Neuronal stem cell (in vitro differentiated cells): ENCODE measurements at regions not wholly inside any gene's neighbourhood (a gene's known extent, or its start where the extent isn't known, plus 50 kb on each side); places are given as distances from the start of the nearest gene placed in this dataset.

ENCODE experiments used
- DNase-seq: peaks from one replicate; pipeline ENCODE4 v3.0.0-alpha.2; 2013; ENCODE audit warnings: low spot score
- H2AFZ ChIP-seq: one replicate; pipeline ENCODE4 v1.6.1; 2013; ENCODE audit warnings: mild to moderate bottlenecking, low read length, inconsistent platforms
- H2AK5ac ChIP-seq: 2 replicates; pipeline ENCODE4 v1.6.1; 2013; ENCODE audit warnings: low read depth, mild to moderate bottlenecking, inconsistent platforms, low read length, moderate library complexity, mixed read lengths
- H2BK120ac ChIP-seq: 2 replicates; pipeline ENCODE4 v1.6.1; 2013; ENCODE audit warnings: low read depth, mild to moderate bottlenecking, inconsistent platforms, low read length, moderate library complexity, mixed read lengths
- H2BK12ac ChIP-seq: one replicate; pipeline ENCODE4 v1.6.1; 2013; ENCODE audit warnings: low read length, inconsistent platforms
- H2BK15ac ChIP-seq: 2 replicates; pipeline ENCODE4 v1.6.1; 2013; ENCODE audit warnings: mild to moderate bottlenecking, low read length, inconsistent platforms, mixed read lengths
- H2BK5ac ChIP-seq: one replicate; pipeline ENCODE4 v1.6.1; 2013; ENCODE audit warnings: inconsistent platforms, mild to moderate bottlenecking, low read length, moderate library complexity
- H3K14ac ChIP-seq: one replicate; pipeline ENCODE4 v1.6.1; 2013; ENCODE audit warnings: low read length, inconsistent platforms
- H3K18ac ChIP-seq: 2 replicates; pipeline ENCODE4 v1.6.1; 2013; ENCODE audit warnings: low read length, inconsistent platforms
- H3K23ac ChIP-seq: 2 replicates; pipeline ENCODE4 v1.6.1; 2013; ENCODE audit warnings: low read depth, mild to moderate bottlenecking, mixed read lengths, low read length, inconsistent platforms; ENCODE audit not compliant: poor library complexity
- H3K27ac ChIP-seq: replicated peaks from 3 replicates; pipeline ENCODE4 v1.5.1; 2013; ENCODE audit warnings: low read length, inconsistent platforms
- H3K27me3 ChIP-seq, 3 experiments: 2 replicates each; pipeline ENCODE4 v1.6.1; 2013; ENCODE audit warnings: low read length in 3 of 3, mild to moderate bottlenecking in 2 of 3, inconsistent platforms in 1 of 3, low read depth in 1 of 3, mixed read lengths in 1 of 3, moderate library complexity in 1 of 3; ENCODE audit not compliant: control insufficient read depth in 3 of 3, insufficient read depth in 3 of 3
- H3K36me3 ChIP-seq, 2 donors: replicated peaks in 1 of 2; 2 replicates each; pipeline ENCODE4 v1.6.1; 2013; ENCODE audit warnings: low read length in 2 of 2; ENCODE audit not compliant: control insufficient read depth in 2 of 2, insufficient read depth in 2 of 2
- H3K4ac ChIP-seq: 2 replicates; pipeline ENCODE4 v1.6.1; 2013; ENCODE audit warnings: inconsistent platforms, mild to moderate bottlenecking, low read length, moderate library complexity
- H3K4me1 ChIP-seq, 2 donors: 1 replicate in 1 of 2; 2 replicates in 1 of 2; pipeline ENCODE4 v1.6.1; 2013; ENCODE audit warnings: low read length in 2 of 2, low read depth in 1 of 2; ENCODE audit not compliant: control insufficient read depth in 2 of 2, insufficient read depth in 1 of 2
- H3K4me2 ChIP-seq: one replicate; pipeline ENCODE4 v1.6.1; 2013; ENCODE audit warnings: mild to moderate bottlenecking, low read length, inconsistent platforms; ENCODE audit not compliant: insufficient read depth, poor library complexity, severe bottlenecking
- H3K4me3 ChIP-seq, 2 donors: 2 replicates each; pipeline ENCODE4 v1.5.1; 2013; ENCODE audit warnings: low read length in 2 of 2, mild to moderate bottlenecking in 2 of 2, inconsistent platforms in 1 of 2, moderate library complexity in 1 of 2
- H3K79me1 ChIP-seq: one replicate; pipeline ENCODE4 v1.6.1; 2013; ENCODE audit warnings: low read depth, mild to moderate bottlenecking, inconsistent platforms, low read length, moderate library complexity
- H3K9ac ChIP-seq: one replicate; pipeline ENCODE4 v1.6.1; 2013; ENCODE audit warnings: mild to moderate bottlenecking, low read depth, low read length, inconsistent platforms; ENCODE audit not compliant: poor library complexity
- H3K9me3 ChIP-seq, 2 donors: replicated peaks in 1 of 2; 2 replicates each; pipeline versions ENCODE3 to v1.6.1; 2013; ENCODE audit warnings: low read length in 2 of 2, mild to moderate bottlenecking in 2 of 2, inconsistent platforms in 1 of 2, low read depth in 1 of 2, mixed read lengths in 1 of 2, moderate library complexity in 1 of 2; ENCODE audit not compliant: control insufficient read depth in 2 of 2, insufficient read depth in 1 of 2
- H4K8ac ChIP-seq: one replicate; pipeline ENCODE4 v1.6.1; 2013; ENCODE audit warnings: low read depth, mild to moderate bottlenecking, inconsistent platforms, low read length, moderate library complexity
- H4K91ac ChIP-seq: one replicate; pipeline ENCODE4 v1.6.1; 2013; ENCODE audit warnings: low read length, low read depth, mild to moderate bottlenecking, inconsistent platforms; ENCODE audit not compliant: poor library complexity
- WGBS, 2 donors: extraction: QIAGEN DNeasy Blood & Tissue Kit; methylation state at CpG; one replicate each; pipeline ENCODE4 v1.1.7; 2013; ENCODE audit warnings: missing lambda C conversion rate in 2 of 2, mixed read lengths in 1 of 2; ENCODE audit not compliant: insufficient read length in 2 of 2, insufficient replicate concordance in 1 of 2; ENCODE audit errors: extremely low coverage in 2 of 2; 5-methylcytosine and 5-hydroxymethylcytosine counted together

DNA sequence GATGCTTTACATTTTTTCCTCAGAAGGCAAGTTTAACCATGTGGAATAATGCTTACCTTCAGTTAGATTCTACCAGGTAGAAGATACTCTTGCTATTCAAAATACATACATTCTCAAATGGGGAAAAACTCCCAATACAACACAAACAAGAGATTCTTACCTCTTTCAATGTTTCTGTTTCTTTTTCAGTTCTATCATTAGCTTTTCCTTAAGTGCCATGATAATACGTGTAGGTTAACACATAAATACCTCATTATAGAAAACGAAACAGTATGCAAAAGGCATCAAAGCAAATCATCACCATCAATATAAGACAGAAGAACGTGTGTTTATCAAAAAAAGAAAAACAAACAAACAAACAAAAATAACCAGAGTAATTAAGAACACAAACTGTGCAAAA lies 300.7 kb upstream of the ROBO1 start:
- no peak overlapping the region for H3K18ac ChIP-seq
- no peak overlapping the region for H2AK5ac ChIP-seq
- H4K8ac ChIP-seq, result no peak overlapping the region
- no peaks in the 10 kb centered on the region for H3K9me3 ChIP-seq
- H3K36me3 ChIP-seq, result no peaks in the 10 kb centered on the region
- H3K4ac ChIP-seq, result no peak overlapping the region
- H3K4me3 ChIP-seq, result no peak overlapping the region
- no peaks in the 10 kb centered on the region for H3K27me3 ChIP-seq
- H3K23ac ChIP-seq, result no peak overlapping the region
- H2BK120ac ChIP-seq, result no peak overlapping the region
- H4K91ac ChIP-seq, result no peak overlapping the region
- no peak overlapping the region for H2BK5ac ChIP-seq
- no peak overlapping the region for H2BK15ac ChIP-seq
- no peak overlapping the region for H3K27ac ChIP-seq
- H3K4me2 ChIP-seq, result no peak overlapping the region
- DNase-seq, result no peak
- no CpG with 5 or more reads among the region's 3 CpGs for WGBS, 2 donors
- no peak overlapping the region for H3K14ac ChIP-seq
- H3K9ac ChIP-seq, result no peak overlapping the region
- no peak overlapping the region for H2AFZ ChIP-seq
- H2BK12ac ChIP-seq, result no peak overlapping the region
- H3K79me1 ChIP-seq, result no peaks in the 10 kb centered on the region
- H3K4me1 ChIP-seq, result peaks cover 0 to 2% of the 10 kb centered on the region in 2 donors

DNA sequence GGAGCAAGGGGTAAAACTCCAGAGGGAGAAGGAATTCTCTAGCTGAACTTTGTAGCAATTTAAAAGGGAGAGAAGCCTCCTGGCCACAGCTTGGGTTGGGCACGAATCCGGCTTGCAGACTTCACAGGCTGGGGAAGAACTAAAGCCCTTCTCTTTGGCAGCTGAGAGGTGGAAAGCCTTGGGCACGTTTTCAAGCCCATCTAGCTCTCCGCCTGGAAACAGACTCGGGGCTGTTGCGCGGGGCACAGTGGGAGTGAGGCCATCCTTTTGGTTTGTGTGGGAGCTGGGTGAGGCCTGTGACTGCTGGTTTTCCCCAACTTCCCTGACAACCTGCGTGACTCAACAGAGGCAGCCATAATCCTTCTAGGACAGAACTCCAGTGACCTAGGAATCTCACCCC lies 295.7 kb upstream of the ROBO1 start:
- Histone ChIP-seq H2BK12ac (no peak overlapping the region), H2BK120ac (no peak overlapping the region), H3K14ac (peak overlapping the region; percentile 38), H3K9me3 (no peaks in the 10 kb centered on the region), H3K27ac (no peak overlapping the region), H3K23ac (no peak overlapping the region), H4K8ac (no peak overlapping the region), H2AFZ (no peak overlapping the region), H3K27me3 (no peaks in the 10 kb centered on the region), H2BK15ac (no peak overlapping the region), H3K4ac (no peak overlapping the region), H3K4me2 (no peak overlapping the region), H3K4me3 (no peak overlapping the region), H3K18ac (no peak overlapping the region), H3K4me1 (no peaks in the 10 kb centered on the region), H3K79me1 (no peaks in the 10 kb centered on the region), H3K36me3 (no peaks in the 10 kb centered on the region), H2BK5ac (no peak overlapping the region), H2AK5ac (no peak overlapping the region), H4K91ac (no peak overlapping the region), H3K9ac (no peak overlapping the region)
- no peak for DNase-seq
- no CpG with 5 or more reads among the region's 8 CpGs for WGBS, 2 donors

DNA sequence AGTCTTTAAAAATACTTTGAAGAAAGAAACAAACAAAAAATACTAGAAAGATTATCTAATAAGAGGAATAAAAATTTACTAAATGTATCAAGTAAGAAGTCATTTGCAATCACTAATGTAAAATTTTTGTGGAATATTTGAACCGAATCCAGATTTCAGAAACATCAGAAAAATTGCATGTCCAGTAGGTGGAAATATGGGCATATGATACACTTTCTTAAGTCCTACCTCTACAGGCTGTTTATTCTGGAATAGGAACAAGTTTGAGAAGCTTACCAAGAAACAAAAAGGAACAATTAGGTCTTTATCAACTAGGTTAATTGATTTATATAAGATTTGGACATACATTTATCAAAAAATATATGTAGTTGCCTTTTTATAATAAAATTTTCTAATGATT lies 292.9 kb upstream of the ROBO1 start:
- no peaks in the 10 kb centered on the region for H3K36me3 ChIP-seq
- no peak overlapping the region for H2BK15ac ChIP-seq
- H3K9me3 ChIP-seq, result no peaks in the 10 kb centered on the region
- no peak overlapping the region for H3K4me2 ChIP-seq
- H3K27me3 ChIP-seq, result no peaks in the 10 kb centered on the region
- H2AFZ ChIP-seq, result no peak overlapping the region
- H2BK120ac ChIP-seq, result no peak overlapping the region
- H3K23ac ChIP-seq, result no peak overlapping the region
- H3K9ac ChIP-seq, result no peak overlapping the region
- no peaks in the 10 kb centered on the region for H3K4me1 ChIP-seq
- H3K4ac ChIP-seq, result no peak overlapping the region
- H3K4me3 ChIP-seq, result no peak overlapping the region
- no peaks in the 10 kb centered on the region for H3K79me1 ChIP-seq
- no peak overlapping the region for H4K8ac ChIP-seq
- no peak overlapping the region for H3K14ac ChIP-seq
- DNase-seq, result no peak
- H2AK5ac ChIP-seq, result no peak overlapping the region
- no CpG with 5 or more reads among the region's 1 CpG for whole genome bisulfite sequencing, 2 donors
- H2BK5ac ChIP-seq, result no peak overlapping the region
- no peak overlapping the region for H2BK12ac ChIP-seq
- H3K27ac ChIP-seq, result no peak overlapping the region
- no peak overlapping the region for H4K91ac ChIP-seq
- H3K18ac ChIP-seq, result no peak overlapping the region

DNA sequence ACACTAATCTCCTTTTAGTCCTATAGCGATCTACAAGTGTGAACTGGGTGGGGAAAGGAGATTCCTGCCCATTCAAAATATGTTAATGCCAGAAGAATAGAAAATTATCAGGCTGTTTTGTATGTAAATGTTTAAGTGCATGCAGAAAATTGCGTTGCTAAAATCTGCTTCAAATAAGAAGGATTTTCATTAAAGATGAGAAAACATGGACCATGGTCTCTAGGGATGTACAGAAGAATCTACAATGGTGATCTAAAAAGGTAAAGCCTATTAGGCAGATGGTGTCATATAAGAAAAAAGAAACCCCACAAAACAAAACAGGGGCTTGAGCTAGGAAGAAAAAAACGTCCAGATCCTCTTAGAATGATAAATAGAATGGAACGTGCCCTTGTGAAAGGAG lies 287.5 kb upstream of the ROBO1 start:
- H2BK120ac ChIP-seq, result no peak overlapping the region
- no peak overlapping the region for H2AFZ ChIP-seq
- no peak overlapping the region for H3K4ac ChIP-seq
- no CpG with 5 or more reads among the region's 4 CpGs for WGBS, 2 donors
- H3K23ac ChIP-seq, result no peak overlapping the region
- no peak overlapping the region for H3K14ac ChIP-seq
- H4K8ac ChIP-seq, result no peak overlapping the region
- no peak overlapping the region for H4K91ac ChIP-seq
- H2BK15ac ChIP-seq, result no peak overlapping the region
- H3K4me1 ChIP-seq, result no peaks in the 10 kb centered on the region
- no peak overlapping the region for H3K18ac ChIP-seq
- H3K36me3 ChIP-seq, result no peaks in the 10 kb centered on the region
- no peak overlapping the region for H3K27ac ChIP-seq
- H3K4me2 ChIP-seq, result no peak overlapping the region
- DNase-seq, result no peak
- H2BK5ac ChIP-seq, result no peak overlapping the region
- H3K27me3 ChIP-seq, result no peaks in the 10 kb centered on the region
- no peaks in the 10 kb centered on the region for H3K9me3 ChIP-seq
- H3K9ac ChIP-seq, result no peak overlapping the region
- H2BK12ac ChIP-seq, result no peak overlapping the region
- no peak overlapping the region for H3K4me3 ChIP-seq
- H3K79me1 ChIP-seq, result no peaks in the 10 kb centered on the region
- H2AK5ac ChIP-seq, result no peak overlapping the region
